ENCODE measurements at regions not wholly inside any gene's neighbourhood (a gene's known extent, or its start where the extent isn't known, plus 50 kb on each side); places are given as distances from the start of the nearest gene placed in this dataset.

DNA sequence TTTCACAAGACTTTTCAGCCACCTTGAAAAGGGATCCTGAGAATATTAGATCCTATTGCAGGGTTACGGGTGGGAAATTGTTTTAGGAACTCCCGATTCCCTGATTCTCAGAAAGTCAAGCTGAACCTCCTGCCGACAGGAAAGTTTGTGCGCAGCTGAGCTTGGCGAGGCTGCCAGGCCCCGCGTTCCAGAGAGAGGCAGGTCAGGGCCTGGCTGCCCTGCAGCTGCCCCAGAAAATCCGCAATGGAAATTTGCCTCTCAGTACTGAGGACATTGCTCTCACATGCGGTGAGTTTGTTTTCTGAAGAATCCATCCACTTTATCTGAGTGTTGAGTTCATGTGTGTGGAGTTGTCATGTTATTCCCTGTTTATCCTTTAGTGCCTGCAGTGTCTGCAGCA is 144.2 kb downstream of the RTP5 start:
- no peak overlapping the region for H3K9ac ChIP-seq (ENCODE audit: control insufficient read depth, insufficient read depth, low read length)
- no peaks in the 10 kb centered on the region; a peak in 1 of 4 replicates for H3K27me3 ChIP-seq (replicated peaks in 1 of 2; ENCODE audit: control insufficient read depth in 2 of 2, insufficient read depth in 2 of 2, low read length in 1 of 2)
- no peaks in the 10 kb centered on the region for H4K20me1 ChIP-seq (ENCODE audit: control insufficient read depth, insufficient read depth)
- no peaks in the 10 kb centered on the region for H3K4me1 ChIP-seq (ENCODE audit: control insufficient read depth, insufficient read depth, low read length)
- WGBS (ENCODE audit: insufficient coverage, insufficient replicate concordance, low lambda C conversion rate, missing lambda C conversion rate), result 69% methylated on average over 9 of the region's 9 CpGs
- no peak for ATAC-seq
- H3K4me2 ChIP-seq (ENCODE audit: control insufficient read depth, insufficient read depth), result no peak overlapping the region
- in situ Hi-C loops (cut with MboI), result no loop called here
- FAIRE-seq, result no peak
- H3K79me2 ChIP-seq (ENCODE audit: control insufficient read depth, insufficient read depth, low read length), result no peaks in the 10 kb centered on the region
- DNase-seq (ENCODE audit: low read depth, low spot score), result no peak
- H3K9me3 ChIP-seq (replicated peaks; ENCODE audit: control insufficient read depth, insufficient read depth, low read length), result no peaks in the 10 kb centered on the region
- ChIA-PET SMC1A (ENCODE audit: uncharacterized antibody, unreplicated experiment) (no interaction called here), RAD21 (ENCODE audit: unreplicated experiment) (no interaction called here), CTCF (no interaction called here), POLR2A (no interaction called here)
- H3K36me3 ChIP-seq (ENCODE audit: control insufficient read depth in 2 of 2, insufficient read depth in 2 of 2, low read length in 1 of 2), result no peaks in the 10 kb centered on the region
- H2AFZ ChIP-seq (ENCODE audit: control insufficient read depth, low read depth, low read length), result no peak overlapping the region
- no peak overlapping the region for H3K4me3 ChIP-seq
- intact Hi-C loops (cut with micrococcal nuclease; ENCODE audit: unreplicated experiment), result no loop called here
- H3K27ac ChIP-seq (ENCODE audit: control insufficient read depth, insufficient read depth), result no peak overlapping the region
- no TSS peak for BruUV-seq (replicated peaks)
- no peak for TF ChIP-seq BMI1 (IDR thresholded peaks at IDR 0.05; ENCODE audit: borderline replicate concordance)
- no peak for TF ChIP-seq NR2C1 (IDR thresholded peaks at IDR 0.05)
- TF ChIP-seq HDAC2 (IDR thresholded peaks at IDR 0.05), result no peak
- TF ChIP-seq SMARCA5 (IDR thresholded peaks at IDR 0.05), result no peak
- no peak for TF ChIP-seq WRNIP1 (IDR thresholded peaks at IDR 0.05; ENCODE audit: borderline replicate concordance, low read depth, low read length)
- TF ChIP-seq, protein P1, sequence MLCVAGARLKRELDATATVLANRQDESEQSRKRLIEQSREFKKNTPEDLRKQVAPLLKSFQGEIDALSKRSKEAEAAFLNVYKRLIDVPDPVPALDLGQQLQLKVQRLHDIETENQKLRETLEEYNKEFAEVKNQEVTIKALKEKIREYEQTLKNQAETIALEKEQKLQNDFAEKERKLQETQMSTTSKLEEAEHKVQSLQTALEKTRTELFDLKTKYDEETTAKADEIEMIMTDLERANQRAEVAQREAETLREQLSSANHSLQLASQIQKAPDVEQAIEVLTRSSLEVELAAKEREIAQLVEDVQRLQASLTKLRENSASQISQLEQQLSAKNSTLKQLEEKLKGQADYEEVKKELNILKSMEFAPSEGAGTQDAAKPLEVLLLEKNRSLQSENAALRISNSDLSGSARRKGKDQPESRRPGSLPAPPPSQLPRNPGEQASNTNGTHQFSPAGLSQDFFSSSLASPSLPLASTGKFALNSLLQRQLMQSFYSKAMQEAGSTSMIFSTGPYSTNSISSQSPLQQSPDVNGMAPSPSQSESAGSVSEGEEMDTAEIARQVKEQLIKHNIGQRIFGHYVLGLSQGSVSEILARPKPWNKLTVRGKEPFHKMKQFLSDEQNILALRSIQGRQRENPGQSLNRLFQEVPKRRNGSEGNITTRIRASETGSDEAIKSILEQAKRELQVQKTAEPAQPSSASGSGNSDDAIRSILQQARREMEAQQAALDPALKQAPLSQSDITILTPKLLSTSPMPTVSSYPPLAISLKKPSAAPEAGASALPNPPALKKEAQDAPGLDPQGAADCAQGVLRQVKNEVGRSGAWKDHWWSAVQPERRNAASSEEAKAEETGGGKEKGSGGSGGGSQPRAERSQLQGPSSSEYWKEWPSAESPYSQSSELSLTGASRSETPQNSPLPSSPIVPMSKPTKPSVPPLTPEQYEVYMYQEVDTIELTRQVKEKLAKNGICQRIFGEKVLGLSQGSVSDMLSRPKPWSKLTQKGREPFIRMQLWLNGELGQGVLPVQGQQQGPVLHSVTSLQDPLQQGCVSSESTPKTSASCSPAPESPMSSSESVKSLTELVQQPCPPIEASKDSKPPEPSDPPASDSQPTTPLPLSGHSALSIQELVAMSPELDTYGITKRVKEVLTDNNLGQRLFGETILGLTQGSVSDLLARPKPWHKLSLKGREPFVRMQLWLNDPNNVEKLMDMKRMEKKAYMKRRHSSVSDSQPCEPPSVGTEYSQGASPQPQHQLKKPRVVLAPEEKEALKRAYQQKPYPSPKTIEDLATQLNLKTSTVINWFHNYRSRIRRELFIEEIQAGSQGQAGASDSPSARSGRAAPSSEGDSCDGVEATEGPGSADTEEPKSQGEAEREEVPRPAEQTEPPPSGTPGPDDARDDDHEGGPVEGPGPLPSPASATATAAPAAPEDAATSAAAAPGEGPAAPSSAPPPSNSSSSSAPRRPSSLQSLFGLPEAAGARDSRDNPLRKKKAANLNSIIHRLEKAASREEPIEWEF (IDR thresholded peaks at IDR 0.05; ENCODE audit: insufficient replicate concordance, low read depth, low read length), result no peak
- TF ChIP-seq CREM (IDR thresholded peaks at IDR 0.05; ENCODE audit: low read depth), result no peak
- TF ChIP-seq HCFC1 (IDR thresholded peaks at IDR 0.05; ENCODE audit: low read length), result no peak
- TF ChIP-seq, protein P2, sequence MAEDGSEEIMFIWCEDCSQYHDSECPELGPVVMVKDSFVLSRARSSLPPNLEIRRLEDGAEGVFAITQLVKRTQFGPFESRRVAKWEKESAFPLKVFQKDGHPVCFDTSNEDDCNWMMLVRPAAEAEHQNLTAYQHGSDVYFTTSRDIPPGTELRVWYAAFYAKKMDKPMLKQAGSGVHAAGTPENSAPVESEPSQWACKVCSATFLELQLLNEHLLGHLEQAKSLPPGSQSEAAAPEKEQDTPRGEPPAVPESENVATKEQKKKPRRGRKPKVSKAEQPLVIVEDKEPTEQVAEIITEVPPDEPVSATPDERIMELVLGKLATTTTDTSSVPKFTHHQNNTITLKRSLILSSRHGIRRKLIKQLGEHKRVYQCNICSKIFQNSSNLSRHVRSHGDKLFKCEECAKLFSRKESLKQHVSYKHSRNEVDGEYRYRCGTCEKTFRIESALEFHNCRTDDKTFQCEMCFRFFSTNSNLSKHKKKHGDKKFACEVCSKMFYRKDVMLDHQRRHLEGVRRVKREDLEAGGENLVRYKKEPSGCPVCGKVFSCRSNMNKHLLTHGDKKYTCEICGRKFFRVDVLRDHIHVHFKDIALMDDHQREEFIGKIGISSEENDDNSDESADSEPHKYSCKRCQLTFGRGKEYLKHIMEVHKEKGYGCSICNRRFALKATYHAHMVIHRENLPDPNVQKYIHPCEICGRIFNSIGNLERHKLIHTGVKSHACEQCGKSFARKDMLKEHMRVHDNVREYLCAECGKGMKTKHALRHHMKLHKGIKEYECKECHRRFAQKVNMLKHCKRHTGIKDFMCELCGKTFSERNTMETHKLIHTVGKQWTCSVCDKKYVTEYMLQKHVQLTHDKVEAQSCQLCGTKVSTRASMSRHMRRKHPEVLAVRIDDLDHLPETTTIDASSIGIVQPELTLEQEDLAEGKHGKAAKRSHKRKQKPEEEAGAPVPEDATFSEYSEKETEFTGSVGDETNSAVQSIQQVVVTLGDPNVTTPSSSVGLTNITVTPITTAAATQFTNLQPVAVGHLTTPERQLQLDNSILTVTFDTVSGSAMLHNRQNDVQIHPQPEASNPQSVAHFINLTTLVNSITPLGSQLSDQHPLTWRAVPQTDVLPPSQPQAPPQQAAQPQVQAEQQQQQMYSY (CRISPR knock-in tag; IDR thresholded peaks at IDR 0.05), result no peak
- TF ChIP-seq EP300 (IDR thresholded peaks at IDR 0.05; ENCODE audit: borderline replicate concordance in 1 of 2, control insufficient read depth in 1 of 2, low read depth in 2 of 2, low read length in 2 of 2), result no peak
- TF ChIP-seq, protein P3, sequence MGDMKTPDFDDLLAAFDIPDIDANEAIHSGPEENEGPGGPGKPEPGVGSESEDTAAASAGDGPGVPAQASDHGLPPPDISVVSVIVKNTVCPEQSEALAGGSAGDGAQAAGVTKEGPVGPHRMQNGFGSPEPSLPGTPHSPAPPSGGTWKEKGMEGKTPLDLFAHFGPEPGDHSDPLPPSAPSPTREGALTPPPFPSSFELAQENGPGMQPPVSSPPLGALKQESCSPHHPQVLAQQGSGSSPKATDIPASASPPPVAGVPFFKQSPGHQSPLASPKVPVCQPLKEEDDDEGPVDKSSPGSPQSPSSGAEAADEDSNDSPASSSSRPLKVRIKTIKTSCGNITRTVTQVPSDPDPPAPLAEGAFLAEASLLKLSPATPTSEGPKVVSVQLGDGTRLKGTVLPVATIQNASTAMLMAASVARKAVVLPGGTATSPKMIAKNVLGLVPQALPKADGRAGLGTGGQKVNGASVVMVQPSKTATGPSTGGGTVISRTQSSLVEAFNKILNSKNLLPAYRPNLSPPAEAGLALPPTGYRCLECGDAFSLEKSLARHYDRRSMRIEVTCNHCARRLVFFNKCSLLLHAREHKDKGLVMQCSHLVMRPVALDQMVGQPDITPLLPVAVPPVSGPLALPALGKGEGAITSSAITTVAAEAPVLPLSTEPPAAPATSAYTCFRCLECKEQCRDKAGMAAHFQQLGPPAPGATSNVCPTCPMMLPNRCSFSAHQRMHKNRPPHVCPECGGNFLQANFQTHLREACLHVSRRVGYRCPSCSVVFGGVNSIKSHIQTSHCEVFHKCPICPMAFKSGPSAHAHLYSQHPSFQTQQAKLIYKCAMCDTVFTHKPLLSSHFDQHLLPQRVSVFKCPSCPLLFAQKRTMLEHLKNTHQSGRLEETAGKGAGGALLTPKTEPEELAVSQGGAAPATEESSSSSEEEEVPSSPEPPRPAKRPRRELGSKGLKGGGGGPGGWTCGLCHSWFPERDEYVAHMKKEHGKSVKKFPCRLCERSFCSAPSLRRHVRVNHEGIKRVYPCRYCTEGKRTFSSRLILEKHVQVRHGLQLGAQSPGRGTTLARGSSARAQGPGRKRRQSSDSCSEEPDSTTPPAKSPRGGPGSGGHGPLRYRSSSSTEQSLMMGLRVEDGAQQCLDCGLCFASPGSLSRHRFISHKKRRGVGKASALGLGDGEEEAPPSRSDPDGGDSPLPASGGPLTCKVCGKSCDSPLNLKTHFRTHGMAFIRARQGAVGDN (IDR thresholded peaks at IDR 0.05), result no peak
- TF ChIP-seq RAD21 (IDR thresholded peaks at IDR 0.05; ENCODE audit: insufficient read depth, low read depth, low read length), result no peak
